GM12874 (cell line): ENCODE measurements at regions not wholly inside any gene's neighbourhood (a gene's known extent, or its start where the extent isn't known, plus 50 kb on each side); places are given as distances from the start of the nearest gene placed in this dataset.

Experiments used
- CTCF ChIP-seq: IDR thresholded peaks from 2 replicates; pipeline ENCODE4 v1.5.1; 2011; ENCODE audit warnings: low read depth, mild to moderate bottlenecking, control low read depth, low read length, moderate library complexity; ENCODE audit not compliant: insufficient read depth

GRCh38 chr11:25981998-25982397 lies 349.9 kb upstream of the ANO3 start:
- TF ChIP-seq CTCF = peak; percentile 38; the same call in 1 of the 2 replicates

DNA sequence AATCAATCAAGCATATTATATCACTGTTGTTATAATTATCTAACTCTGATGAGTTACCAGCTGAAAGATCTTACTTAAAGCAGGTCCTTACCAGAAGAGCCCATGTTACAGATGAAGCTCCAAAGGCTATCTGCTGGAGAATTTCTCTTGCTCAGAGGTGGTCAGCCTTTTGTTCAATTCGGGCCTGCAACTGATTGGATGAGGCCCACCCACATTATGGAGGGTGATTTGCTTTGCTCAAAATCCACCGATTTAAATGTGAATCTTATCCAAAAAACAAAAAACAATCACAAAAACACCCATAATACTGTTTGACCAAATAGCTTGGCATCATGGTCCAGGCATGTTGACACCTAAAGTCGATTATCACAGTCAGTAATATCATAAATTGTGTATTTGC lies 348.6 kb upstream of the ANO3 start:
- no peak for TF ChIP-seq CTCF

GRCh38 chr11:25988178-25988577 lies 343.8 kb upstream of the ANO3 start:
- no peak for TF ChIP-seq CTCF

DNA sequence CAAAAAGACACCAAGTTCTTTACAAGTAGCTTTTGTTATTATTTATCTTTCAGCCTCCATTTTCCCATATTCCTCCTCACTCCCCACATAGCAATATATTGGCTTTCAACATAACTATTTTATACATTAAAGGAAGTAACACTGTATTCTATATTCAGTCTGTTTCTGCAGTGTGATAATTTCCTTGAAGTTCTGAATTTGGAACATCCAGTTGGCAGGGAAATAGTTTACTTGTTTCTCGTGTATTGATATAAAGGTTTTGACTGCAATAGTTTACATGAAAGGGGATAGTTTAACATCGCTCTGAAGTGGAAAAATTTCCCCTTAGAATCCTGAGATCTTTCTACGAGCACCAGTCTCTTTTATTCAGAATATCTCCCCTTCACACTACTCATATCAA lies 341.5 kb upstream of the ANO3 start:
- TF ChIP-seq CTCF = no peak

- no peak for TF ChIP-seq CTCF
Observed at GRCh38 chr11:25991476-25991875, 340.5 kb upstream of the ANO3 start.

DNA sequence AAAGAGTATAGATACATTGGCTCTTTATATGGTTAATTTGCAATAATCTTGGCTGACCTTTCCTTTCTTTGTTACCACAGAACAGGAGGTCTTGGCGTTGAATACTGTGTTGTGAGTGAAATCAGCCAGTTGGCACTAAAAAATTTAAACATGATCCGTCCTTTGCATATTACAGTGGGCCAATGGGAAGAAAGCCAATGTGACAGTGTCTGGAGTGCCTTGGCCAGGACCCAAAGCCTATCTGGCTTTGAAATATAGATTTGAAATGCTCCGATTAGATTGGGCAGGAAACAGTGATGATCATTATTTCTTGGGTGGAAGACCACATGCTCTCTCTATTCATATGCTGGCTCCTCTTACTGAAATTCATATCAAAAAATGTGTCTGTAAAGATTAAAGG lies 339.6 kb upstream of the ANO3 start:
- no peak for TF ChIP-seq CTCF

DNA sequence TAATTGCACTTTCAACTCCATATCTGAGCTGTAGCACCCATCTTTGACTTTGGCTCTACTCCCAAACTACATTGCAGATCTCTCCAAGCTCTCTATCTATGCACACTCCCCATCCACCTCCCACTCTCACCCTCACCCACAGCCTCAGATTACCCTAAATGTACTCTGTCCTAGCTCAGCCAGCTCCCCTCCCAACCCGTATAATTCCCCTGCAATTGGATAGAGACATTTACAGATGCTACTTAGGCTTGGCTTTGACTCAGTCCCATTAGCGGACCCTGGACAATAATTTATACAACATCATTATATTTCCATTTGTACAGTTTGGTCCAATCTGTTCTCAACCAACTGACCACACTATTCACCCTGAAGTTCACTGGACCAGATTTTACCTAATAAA lies 338.9 kb upstream of the ANO3 start:
- no peak for TF ChIP-seq CTCF

DNA sequence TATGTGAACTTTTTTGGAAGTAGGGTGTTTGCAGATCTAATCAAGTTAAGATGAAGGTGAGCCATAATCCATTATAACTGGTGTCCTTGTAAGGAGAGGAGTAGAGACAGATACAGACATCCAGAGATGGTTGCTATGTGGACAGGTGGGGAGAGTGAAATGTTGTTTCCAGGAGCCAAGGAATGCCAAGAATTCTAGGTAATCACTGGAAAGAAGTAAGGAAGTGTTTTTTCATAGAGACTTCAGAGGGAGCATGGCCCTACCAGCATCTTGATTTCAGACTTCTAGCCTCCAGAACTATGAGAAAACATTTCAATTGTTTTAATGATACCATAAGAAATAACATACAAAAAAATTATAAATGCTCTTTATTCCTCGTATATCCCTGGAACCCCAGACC lies 320.5 kb upstream of the ANO3 start:
- TF ChIP-seq CTCF = no peak
